LHCN-M2 (cell line): ENCODE measurements at regions not wholly inside any gene's neighbourhood (a gene's known extent, or its start where the extent isn't known, plus 50 kb on each side); places are given as distances from the start of the nearest gene placed in this dataset.
"Not testable (repeated sequence)": the region's sequence is repeated elsewhere in the genome, so short reads cannot be mapped to it uniquely, and the experiment has no call there.

Source experiments
- DNase-seq: peaks from one replicate; pipeline ENCODE4 v3.0.0-alpha.2; 2012; ENCODE audit warnings: low read depth

GRCh38 chr12:129959889-129960288, 56.1 kb upstream of the TMEM132D start:
- no peak for DNase-seq

GRCh38 chr12:129961091-129961490, 57.3 kb upstream of the TMEM132D start:
- DNase-seq = no peak

GRCh38 chr12:129961856-129962255, 58.0 kb upstream of the TMEM132D start:
- DNase-seq = no peak

GRCh38 chr12:129964300-129964699, 60.5 kb upstream of the TMEM132D start:
- no peak for DNase-seq

- no peak for DNase-seq
Observed at GRCh38 chr12:129964826-129965457, 61.1 kb upstream of the TMEM132D start.

GRCh38 chr12:129966146-129966995, 62.5 kb upstream of the TMEM132D start:
- no peak for DNase-seq

- no peak for DNase-seq
Observed at GRCh38 chr12:129971721-129972120, 67.9 kb upstream of the TMEM132D start.

- no peak for DNase-seq
Observed at GRCh38 chr12:129973236-129973961, 69.6 kb upstream of the TMEM132D start.

- DNase-seq = no peak
Observed at GRCh38 chr12:129984106-129984505, 80.3 kb upstream of the TMEM132D start.

GRCh38 chr12:129987841-129988240, 84.0 kb upstream of the TMEM132D start:
- DNase-seq = no peak

GRCh38 chr12:129994634-129995033, 90.8 kb upstream of the TMEM132D start:
- DNase-seq = no peak

GRCh38 chr12:129997239-129997638, 93.4 kb upstream of the TMEM132D start:
- no peak for DNase-seq

GRCh38 chr12:130004310-130004877, 100.6 kb upstream of the TMEM132D start:
- not testable (repeated sequence) for DNase-seq

- DNase-seq = no peak
Observed at GRCh38 chr12:130007771-130008170, 103.9 kb upstream of the TMEM132D start.

GRCh38 chr12:130008241-130008640, 104.4 kb upstream of the TMEM132D start:
- no peak for DNase-seq

GRCh38 chr12:130009961-130010360, 106.1 kb upstream of the TMEM132D start:
- no peak for DNase-seq

GRCh38 chr12:130011611-130012385, 108.0 kb upstream of the TMEM132D start:
- DNase-seq = no peak

- no peak for DNase-seq
Observed at GRCh38 chr12:130013771-130014484, 110.1 kb upstream of the TMEM132D start.

- no peak for DNase-seq
Observed at GRCh38 chr12:130014485-130014807, 110.6 kb upstream of the TMEM132D start.

- no peak for DNase-seq
Observed at GRCh38 chr12:130016194-130016593, 112.4 kb upstream of the TMEM132D start.

- DNase-seq = no peak
Observed at GRCh38 chr12:130016986-130017385, 113.2 kb upstream of the TMEM132D start.
